ENCODE measurements at regions not wholly inside any gene's neighbourhood (a gene's known extent, or its start where the extent isn't known, plus 50 kb on each side); places are given as distances from the start of the nearest gene placed in this dataset.
"Not testable (repeated sequence)": the region's sequence is repeated elsewhere in the genome, so short reads cannot be mapped to it uniquely, and the experiment has no call there.

DNA sequence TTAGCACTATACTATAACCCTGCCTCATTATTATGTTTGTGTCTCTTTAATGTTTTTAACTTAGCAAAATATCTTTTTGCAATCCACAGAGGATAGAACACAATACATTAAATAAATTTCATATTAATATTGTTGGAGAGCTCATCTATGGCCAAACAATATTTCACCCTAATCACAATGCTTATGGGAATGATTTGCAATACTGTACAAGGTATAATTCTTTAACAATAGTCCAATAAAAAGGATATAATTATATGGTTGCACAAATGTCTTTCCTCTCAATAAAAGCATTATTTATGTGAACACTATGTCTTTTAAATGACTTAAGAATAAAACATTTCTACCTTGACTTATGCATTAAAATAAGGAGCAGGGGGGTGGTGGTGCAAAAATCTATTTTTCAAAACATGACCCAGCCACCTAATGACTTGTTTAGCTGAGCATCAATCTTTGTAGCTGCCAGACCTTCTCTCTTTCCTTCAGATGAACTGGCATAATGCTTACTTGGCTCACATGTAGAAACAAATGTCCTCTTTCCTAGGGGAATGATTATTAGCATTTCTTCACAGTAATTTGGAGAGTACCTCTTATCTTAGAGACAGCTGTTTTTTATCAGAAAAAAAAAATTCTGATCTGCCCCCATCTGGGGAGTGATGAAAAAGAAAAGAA is 1933.6 kb upstream of the LRRTM1 start:
- DNase-seq (ENCODE audit: low spot score): no peak

DNA sequence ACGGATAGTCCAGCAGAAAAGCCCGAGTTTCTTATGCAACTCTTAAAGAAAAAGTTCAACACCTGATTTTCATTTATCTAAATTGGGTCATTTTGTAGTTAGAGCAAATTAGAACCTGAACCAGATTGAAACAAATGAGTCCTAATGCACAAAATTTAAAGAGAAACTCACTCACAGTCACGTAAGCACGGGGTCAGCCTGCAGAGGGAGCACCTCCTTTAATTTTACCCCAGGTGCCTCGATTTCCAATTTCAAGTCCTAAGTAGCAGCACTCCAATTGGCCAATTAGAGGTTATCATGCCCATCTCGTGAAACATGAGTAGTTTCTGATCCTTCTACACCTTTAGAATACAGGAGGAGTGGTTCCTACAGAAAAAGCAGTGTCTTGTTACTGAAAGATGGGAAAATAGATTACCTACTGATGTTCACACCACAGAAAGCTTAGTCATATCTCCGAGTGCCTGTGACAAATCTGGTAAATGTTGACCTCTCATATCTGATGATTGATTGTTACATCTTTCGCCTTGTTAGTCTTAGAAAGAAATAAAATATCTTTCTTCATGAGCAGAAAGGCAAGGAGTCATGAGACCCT is 1929.8 kb upstream of the LRRTM1 start:
- no peak for DNase-seq (ENCODE audit: low spot score)

DNA sequence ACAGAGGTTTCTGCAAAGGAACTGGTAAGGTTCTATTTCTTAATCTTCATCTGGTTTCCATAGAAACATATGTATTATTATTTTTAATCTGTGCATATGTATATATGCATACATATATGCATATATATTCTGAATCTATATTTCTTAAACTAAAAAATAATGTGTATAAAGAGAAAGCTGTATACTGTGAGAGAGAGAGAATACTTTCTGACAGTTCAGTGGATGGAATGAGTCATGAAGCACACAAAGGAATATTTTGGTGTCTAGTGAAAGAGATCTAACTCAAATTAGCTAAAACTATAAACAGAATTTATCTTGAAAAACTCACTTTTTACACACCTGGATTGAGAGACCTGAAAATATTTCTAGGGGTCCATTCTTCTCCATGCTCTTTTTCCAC is 1929.3 kb upstream of the LRRTM1 start:
- no peak for DNase-seq (ENCODE audit: low spot score)

DNA sequence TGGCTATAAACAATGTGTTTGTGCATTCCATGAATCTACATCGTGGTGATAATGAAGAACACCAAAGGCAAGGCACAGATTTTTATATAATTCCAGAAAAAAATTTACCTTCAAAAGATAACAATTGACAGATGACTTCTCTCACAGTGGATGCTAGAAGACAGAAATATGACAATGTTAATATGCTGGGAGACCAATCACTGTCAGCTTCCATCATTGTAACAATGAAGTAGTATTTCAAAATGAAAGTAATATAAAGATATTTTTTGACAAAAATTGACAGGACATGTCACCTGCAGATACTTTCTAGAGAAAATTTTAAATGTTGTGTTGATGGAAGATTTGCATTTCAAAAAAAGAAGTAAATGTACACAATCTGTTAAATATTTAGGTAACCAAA is 1925.9 kb upstream of the LRRTM1 start:
- no peak for DNase-seq (ENCODE audit: low spot score)

DNA sequence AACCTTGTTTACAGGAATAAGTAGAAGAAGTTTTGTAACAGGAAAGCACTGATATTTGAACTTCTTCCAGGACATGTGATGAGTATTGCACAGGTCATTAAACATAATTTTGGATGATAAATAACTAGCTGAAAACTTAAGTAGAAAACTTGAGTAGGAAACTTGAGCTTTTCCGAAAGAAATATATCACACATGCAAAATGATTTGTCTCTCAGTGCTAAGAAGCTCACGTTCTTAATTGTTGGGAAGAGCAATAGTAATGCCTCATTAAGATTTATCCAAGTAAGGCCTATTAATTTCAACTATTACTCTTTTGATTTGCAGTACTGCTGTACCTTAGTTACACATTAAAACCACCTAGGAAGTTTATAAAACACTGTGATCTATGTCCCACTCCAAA is 1921.9 kb upstream of the LRRTM1 start:
- no peak for DNase-seq (ENCODE audit: low spot score)

DNA sequence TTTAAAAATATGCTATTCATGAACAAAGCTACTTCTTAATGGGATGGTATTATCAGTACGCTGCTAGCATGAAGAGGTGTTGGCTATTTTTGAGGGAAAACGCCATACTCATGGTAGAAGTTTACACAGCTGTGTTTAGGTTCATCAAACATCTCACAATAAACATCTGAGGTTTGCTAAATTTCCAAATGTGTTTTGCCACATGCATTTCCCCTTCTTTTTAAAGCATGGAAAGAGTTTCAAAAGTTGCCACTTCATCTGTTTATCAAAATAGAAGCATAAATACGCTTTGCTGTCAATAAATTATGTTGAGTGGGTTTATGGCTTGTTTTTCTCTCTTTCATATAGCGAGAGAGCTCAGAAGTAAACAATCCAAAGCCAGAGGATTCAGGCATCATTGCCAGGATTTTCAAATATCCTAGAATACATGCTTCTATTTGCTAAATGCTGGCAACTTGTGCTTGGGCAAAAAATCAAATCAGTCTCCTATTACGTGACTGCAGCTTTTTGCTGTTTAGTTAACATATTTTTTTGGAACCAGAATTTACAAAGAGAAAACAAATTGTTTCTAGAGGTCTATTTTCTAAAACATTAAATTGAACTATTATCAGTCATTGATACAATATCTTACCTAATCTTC is 1919.9 kb upstream of the LRRTM1 start:
- DNase-seq (ENCODE audit: low spot score): no peak

DNA sequence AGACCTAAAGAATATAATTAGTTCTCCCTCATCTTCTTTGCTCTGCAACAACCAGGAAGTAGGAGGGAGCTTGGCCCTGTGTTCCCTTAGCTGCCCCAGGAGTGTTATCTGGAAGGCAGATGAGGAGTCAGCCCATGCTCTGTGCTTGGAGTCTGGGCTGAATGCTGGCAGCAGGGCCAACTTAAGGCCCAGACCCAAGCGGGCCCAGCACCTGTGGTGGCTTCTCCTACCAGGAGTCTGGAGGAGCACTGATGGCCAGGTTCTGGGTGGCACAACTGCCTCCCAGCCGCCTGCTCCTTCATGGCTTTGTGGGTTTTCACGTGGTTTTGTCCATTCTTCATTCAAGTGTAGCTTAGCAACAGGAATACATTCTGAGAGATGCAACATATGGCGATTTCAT is 1910.7 kb upstream of the LRRTM1 start:
- no peak for DNase-seq (ENCODE audit: low spot score)

DNA sequence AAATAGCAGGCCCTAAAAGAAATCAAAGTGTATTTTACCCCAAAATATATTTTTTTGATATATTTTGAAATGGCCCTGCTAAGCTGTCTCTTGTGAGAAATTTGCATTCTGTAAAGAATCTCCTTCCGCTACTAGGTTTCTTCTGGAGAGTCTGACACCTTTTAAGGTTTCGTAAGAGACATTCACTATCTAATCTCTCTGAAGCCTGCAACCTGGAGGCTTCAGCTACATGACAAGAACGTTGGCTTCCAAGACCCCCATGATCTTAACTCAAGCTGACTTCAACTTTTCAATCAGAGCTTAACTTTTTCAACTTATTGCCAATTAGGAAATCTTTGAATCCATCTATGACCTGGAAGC is 1894.9 kb upstream of the LRRTM1 start:
- DNase-seq (ENCODE audit: low spot score): no peak

DNA sequence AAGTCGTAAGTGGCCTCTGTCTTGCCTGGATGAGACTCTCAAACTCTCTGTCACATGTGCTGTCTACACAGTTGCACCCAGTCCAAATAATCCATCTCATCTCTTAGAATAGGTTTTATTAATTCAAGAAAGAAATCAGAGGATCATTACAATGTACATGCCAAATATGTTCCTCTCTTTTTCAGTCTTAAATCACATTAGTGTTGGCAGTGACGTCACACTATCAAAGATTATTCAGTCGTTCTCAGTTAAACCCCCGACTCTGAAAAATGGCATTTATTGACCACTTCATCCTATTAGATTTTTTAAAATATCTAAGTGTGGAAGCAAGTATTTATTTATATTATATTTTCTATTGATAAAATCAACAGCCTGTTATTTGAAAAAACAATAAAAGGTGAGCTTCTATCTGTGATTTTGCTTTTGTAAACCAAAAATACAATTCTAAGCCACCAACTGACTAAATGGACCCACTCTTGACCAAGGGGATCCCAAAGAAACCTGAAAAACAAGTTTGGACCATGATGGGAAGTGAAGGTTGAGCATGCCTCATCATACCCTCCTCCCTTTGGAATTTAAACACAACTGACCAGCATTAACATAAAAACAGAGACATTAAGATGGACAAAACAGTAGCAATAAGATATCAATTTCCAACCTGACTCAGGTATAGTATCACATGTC is 1894.4 kb upstream of the LRRTM1 start:
- DNase-seq (ENCODE audit: low spot score): no peak

DNA sequence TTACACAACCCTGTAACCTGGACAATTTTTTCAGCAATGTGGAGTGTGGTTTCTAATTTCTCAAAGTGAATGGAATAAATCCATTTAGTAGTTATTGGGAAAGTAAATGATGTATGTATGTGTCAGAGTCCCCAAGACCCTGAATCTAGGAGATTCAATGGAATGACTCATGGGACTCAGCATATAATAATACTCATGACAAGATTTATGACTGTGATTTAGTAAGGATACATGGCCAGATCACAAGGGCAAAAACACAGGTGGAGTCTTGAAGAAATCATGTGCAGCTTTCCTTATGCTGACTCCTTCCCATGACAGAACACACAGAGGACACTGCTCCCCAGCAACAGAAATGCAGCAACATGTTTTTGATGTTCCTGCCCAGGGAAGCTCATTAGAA is 1877.7 kb upstream of the LRRTM1 start:
- no peak for DNase-seq (ENCODE audit: low spot score)

DNA sequence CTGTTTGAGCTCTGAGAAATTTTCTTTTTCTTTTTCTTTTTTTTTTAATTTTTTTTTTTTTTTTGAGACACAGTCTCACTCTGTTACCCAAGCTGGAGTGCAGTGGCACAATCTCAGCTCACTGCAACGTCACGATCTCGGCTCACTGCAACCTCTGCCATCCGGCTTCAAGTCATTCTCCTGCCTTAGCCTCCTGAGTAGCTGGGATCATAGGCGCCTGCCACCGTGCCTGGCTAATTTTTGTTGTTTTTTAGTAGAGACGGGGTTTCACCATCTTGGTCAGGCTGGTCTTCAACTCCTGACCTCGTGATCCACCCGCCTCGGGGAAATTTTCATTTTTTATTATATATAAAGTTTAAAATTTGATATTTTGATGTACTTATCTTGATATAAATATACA is 1870.7 kb upstream of the LRRTM1 start:
- DNase-seq (ENCODE audit: low spot score): not testable (repeated sequence)

DNA sequence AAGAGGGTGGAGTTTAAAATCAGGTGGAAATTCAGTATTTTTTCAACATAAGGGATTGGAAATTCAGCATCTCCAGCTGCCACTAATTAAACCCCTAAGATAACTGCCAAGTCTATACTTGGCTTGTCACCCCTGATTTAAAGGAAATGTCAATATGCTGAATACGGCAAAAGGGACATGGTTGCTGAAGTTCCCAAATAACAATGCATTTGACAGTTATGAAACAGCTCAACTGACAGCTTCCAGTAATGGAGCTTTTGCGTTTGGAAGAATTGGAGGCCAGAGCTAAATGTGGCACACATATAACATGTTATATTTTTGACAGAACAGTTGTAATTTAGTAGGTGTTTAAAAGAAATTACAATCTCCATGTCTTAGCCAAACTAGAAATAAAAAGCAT is 1867.9 kb upstream of the LRRTM1 start:
- no peak for DNase-seq (ENCODE audit: low spot score)

DNA sequence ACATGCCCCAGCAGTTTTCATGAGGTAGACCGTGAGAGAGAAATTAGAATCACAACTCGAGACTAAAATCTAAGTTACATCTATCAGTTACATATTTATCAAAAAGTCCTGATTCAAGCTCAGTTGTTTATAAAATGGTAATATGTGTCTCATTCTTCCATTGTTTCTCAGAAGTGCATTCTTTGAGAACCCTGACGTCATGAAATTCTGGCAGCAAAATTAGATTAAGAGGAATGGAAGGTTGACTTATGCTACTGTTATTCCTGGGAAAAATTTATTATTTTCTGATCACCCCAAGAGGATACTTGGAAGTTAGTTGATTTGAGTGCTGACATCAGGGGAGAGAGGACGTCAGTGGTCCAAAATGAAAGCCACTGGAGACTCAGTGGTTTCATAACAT is 1864.8 kb upstream of the LRRTM1 start:
- DNase-seq (ENCODE audit: low spot score): no peak

DNA sequence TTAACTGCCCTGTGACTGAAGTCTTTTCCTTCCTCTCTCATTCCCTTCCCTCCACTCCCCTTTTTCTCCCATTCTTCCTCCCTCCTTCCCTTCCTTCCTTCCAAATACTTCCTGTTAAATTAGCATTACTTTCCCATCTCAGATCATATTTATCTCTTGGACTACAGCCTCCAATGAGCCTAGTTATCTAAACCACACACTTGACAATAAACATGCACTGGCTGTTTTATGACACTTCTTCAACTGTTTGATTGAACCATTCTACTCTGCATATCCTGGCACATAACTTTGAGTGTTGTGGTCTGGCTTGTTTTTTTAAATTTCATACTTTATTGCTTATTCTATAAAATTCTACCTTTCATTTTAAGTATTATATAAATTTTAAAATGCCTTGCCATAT is 1860.8 kb upstream of the LRRTM1 start:
- DNase-seq (ENCODE audit: low spot score): no peak

DNA sequence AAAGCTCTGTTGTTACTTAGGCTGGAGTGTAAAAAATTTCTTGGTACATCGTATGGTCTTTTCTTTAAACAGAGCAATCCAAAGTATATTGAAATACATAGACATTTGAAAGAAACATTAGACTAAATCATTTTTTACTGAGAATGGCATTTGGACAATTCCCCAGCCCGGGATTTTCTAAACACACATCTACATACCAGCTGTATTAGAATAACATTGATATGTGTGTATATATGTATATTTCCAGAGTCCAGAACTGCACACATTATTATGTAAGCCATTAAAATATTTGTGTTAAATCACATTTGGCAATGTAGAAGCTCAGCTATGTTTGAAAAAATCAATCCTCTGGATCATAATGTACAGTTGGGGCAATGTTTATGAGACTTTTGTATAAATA is 1853.6 kb upstream of the LRRTM1 start:
- DNase-seq (ENCODE audit: low spot score): no peak

DNA sequence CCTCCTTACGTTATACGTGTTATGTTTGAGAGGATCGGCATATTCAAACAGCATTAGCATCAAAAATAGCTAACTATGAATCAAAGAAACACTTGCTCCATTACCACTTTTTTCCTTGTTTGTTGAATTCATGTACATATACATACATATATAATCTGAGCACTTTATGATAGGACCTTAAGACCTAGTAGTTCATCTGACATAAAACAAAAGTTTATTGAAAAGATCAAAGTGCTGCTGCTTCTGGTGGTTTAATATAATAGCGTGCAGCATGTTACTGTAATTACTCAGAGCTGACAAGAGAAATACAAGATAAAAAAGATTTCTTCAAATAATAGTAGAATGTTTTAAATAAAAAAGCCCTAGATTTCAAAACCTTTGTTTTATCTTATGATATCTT is 1850.9 kb upstream of the LRRTM1 start:
- no peak for DNase-seq (ENCODE audit: low spot score)

DNA sequence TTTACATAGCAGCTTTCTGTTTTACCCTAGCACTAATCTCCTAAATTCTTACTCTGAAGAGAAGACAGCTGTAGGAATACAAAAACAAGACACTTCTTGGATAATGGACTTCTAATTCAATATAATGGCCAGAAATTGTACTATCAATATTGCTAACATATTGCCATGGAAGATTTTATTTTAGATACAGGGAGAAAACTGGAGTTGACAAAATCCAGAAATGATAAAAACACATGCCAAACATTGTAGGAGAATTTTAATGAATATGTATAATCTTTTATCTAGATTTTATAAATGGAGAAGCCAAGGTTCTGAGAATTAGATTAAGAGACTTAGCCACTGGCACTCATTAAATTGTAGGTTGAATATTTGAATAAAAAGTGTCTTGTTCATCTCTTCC is 1838.8 kb upstream of the LRRTM1 start:
- DNase-seq (ENCODE audit: low spot score): no peak

DNA sequence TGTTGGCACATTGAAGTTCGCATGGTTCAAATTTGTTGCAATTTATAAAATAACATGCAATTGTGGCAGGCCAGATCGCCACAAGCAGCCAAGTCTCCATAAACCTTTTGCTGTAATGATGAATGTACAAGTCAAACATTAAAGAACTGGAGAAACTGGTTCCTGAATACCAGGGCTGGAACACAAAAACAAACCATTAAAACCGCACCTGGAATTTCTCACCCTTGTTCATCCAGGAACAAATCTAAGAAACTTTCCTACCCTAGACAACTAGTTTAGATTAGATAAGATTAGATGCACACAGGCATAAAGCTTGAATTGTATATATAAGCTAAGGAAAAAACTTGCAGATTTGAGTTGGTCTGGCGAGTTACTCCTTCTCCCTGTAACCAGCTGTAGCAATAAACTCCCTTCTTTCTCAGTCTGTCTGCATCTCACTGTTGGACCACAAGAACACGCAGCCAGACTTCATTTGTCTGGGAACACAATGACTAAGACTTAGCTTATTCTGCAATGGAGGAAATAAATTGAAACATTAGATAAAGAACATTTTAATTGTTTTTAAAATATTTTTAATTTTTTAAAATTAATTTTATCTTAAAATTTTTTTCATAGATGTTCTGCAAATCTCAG is 1835.5 kb upstream of the LRRTM1 start:
- no peak for DNase-seq (ENCODE audit: low spot score)

DNA sequence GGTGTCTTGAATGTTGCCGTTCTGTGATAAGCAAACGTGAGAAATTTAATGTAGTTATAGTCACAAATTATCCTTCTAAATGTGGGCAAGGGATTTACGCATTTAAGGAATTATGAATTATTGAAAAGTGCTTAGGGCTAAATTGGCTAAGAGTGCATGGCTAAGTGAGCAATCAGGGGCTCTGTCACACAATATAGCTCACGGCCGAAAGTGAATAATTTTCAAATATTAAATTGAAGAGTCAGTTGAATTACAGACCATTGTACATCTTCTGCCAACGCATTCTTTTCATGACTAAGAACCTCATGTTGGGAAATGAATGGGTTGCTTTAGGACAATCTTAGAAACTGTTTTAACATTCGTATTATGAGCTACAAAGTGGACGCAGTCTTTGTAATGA is 1832.9 kb upstream of the LRRTM1 start:
- no peak for DNase-seq (ENCODE audit: low spot score)

DNA sequence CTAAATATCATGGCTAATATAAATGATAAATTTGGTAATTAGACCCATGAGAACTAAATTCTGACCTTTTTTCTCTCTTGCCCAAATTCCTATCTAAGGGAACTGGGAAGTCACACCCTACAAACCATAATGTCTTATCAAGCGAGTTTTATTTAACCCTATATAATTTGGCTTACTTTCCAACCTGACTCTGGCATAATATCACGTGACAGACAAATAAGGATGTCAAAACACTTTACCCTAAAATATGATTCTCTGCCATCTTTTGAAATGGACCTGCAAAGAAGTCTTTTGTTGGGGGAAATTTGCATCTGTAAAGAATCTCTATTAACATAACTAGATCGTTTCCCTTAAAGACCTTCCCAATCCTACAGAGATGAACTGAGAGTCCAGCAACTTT is 1823.5 kb upstream of the LRRTM1 start:
- no peak for DNase-seq (ENCODE audit: low spot score)

DNA sequence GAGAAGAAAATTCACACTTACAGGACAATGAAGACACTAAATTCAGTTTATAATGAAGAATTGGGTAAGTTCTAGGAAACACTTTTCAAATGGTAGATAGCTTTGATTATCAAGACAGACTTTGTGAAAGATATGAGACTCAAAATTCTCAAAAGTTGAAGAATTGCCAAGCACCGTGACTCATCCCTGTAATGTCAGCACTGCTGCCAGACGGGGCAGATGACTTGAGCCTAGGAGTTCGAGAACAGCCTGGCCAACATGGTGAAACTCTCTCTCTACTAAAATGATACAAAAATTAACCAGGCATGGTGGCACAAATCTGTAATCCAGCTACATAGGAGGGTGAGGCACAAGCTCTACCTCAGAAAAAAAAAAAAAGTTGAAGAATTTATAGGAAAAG is 1820.1 kb upstream of the LRRTM1 start:
- DNase-seq (ENCODE audit: low spot score): no peak

DNA sequence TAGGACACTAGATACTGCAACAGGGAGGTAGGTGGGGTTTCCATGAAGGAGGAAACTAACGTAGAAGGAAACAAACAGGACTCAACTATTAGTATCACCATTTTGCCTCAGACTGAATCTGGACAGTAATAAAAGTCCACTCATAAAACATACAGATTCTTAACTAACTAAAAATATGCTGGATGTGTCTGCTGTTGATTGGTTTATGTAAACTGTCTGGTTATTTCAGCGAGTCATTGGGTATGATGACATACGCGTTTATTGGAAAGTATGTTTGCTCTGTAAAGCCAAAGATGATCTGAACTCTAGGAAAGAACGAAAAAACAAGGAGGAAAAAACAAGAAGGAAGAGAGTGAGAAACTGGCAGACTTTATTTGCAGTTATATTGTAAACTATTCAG is 1816.1 kb upstream of the LRRTM1 start:
- DNase-seq (ENCODE audit: low spot score): no peak

DNA sequence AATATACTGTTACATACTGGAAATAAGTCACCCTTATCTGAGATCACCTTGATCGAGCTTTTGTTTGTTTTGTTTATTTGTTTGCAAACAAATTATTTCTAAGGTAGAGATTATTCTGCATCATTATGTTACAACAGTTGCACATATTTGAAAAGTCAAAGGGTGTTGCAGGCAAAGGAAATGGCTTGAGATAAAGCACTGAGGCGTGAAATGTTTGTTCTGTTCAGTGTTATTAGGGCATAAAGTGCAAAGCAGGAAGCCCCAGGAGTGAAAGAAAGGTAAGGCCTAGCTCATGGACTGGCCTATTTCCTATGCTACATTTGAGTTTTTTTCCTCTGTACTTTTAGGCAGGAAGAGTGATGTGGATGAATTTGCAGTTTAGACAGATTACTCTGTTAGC is 1815.6 kb upstream of the LRRTM1 start:
- DNase-seq (ENCODE audit: low spot score): no peak

All from hematopoietic multipotent progenitor cell treated with erythropoietin and hydrocortisone succinate and interleukin-3 and kit ligand, for 15 days (in vitro differentiated cells).